IgD-negative memory B cell (primary cell): ENCODE measurements at regions not wholly inside any gene's neighbourhood (a gene's known extent, or its start where the extent isn't known, plus 50 kb on each side); places are given as distances from the start of the nearest gene placed in this dataset.

ENCODE experiments used
- H3K27ac Mint-ChIP-seq, 3 donors: one replicate each; pipeline ENCODE4 v1.8.0; 2020 to 2022; ENCODE audit warnings: mild to moderate bottlenecking in 3 of 3, mixed read lengths in 3 of 3, moderate library complexity in 1 of 3
- H3K27me3 Mint-ChIP-seq: one replicate; pipeline ENCODE4 v1.8.0; 2021; ENCODE audit warnings: mixed read lengths
- H3K36me3 Mint-ChIP-seq: one replicate; pipeline ENCODE4 v1.8.0; 2020; ENCODE audit warnings: mild to moderate bottlenecking, mixed read lengths
- H3K4me1 Mint-ChIP-seq, 3 donors: one replicate each; pipeline ENCODE4 v1.8.0; 2020 to 2022; ENCODE audit warnings: mixed read lengths in 3 of 3, mild to moderate bottlenecking in 1 of 3
- H3K4me3 Mint-ChIP-seq, 4 donors: one replicate each; pipeline ENCODE4 v1.8.0; 2020 to 2022; ENCODE audit warnings: mild to moderate bottlenecking in 4 of 4, mixed read lengths in 4 of 4, moderate library complexity in 3 of 4
- H3K9me3 Mint-ChIP-seq, 3 donors: one replicate each; pipeline ENCODE4 v1.8.0; 2020 to 2021; ENCODE audit warnings: mixed read lengths in 3 of 3, mild to moderate bottlenecking in 1 of 3

DNA sequence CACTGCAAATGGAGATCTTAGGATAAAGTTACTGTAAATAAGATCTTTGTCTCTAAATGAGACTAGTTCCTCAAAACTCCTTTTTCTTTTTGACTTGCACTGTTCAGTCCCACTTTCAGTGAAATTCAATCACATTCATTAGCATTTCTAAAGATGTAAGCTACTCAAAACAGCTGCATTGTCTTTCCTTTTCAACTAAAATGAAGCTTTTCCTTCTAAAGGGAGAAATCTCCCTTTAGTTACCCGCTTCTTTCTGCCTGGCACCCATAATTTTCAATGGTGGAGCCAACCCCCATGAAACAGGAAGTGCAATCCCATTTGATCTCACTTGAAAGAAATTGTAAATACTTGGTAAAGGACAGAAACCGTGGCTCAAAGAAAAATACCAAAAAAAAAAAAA lies 387.4 kb upstream of the PKN2 start:
- no peaks in the 10 kb centered on the region for H3K9me3 Mint-ChIP-seq
- H3K4me3 Mint-ChIP-seq = no peak overlapping the region
- H3K36me3 Mint-ChIP-seq = no peaks in the 10 kb centered on the region
- no peak overlapping the region for H3K27ac Mint-ChIP-seq
- no peaks in the 10 kb centered on the region for H3K27me3 Mint-ChIP-seq
- H3K4me1 Mint-ChIP-seq = peaks cover 0 to 2% (median 0%) of the 10 kb centered on the region in 3 donors

DNA sequence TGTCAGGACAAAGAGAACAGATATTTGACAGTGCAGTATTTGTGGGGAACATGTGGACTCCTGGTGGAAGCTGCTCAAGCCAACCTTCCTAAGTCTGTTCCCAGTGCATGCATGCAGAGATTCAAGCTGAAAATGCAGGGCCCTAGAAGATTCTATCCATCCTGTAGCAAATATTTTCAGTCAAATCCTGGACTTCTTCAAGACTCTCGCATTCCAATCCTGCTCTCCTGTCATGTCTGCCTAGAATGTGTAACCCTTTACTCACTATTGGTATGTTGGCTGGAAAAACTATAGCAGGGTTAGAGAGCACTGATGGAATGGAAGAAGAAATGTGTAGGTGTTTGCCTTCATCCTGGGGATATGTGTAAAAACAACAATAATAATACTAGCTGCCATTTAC lies 385.6 kb upstream of the PKN2 start:
- no peaks in the 10 kb centered on the region for H3K9me3 Mint-ChIP-seq
- no peak overlapping the region for H3K27ac Mint-ChIP-seq
- H3K4me1 Mint-ChIP-seq = peaks cover 0 to 2% (median 0%) of the 10 kb centered on the region in 3 donors
- no peaks in the 10 kb centered on the region for H3K27me3 Mint-ChIP-seq
- H3K36me3 Mint-ChIP-seq = no peaks in the 10 kb centered on the region
- no peak overlapping the region for H3K4me3 Mint-ChIP-seq

DNA sequence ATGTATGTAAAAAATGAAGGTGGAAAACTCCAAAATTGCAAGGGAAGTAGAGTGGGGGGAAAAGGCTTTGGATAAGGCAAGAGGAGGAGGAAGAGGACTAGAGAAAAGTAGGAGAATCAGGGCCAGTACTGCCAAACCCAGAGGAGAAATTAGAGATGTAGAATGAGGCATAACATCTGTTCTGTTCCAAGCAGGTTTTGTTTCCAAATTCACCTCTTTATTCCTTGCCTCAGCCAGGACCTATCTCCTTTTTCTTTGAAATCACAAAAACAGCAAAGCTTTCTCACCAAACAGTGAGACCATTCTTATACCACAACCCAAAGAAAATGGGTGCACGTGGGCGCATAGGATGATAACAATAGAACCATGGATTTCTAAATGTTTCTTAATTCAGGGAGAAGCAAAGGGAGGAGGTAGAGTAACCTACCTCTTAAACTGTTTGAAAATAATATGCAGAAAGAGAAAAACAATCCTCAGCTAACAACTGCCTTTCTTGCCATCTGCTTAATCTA lies 383.3 kb upstream of the PKN2 start:
- Mint-ChIP-seq H3K36me3 (no peaks in the 10 kb centered on the region), H3K9me3 (no peaks in the 10 kb centered on the region), H3K4me3 (no peak overlapping the region), H3K27me3 (no peaks in the 10 kb centered on the region), H3K4me1 (peaks cover 0 to 2% (median 0%) of the 10 kb centered on the region in 3 donors), H3K27ac (no peak overlapping the region)

DNA sequence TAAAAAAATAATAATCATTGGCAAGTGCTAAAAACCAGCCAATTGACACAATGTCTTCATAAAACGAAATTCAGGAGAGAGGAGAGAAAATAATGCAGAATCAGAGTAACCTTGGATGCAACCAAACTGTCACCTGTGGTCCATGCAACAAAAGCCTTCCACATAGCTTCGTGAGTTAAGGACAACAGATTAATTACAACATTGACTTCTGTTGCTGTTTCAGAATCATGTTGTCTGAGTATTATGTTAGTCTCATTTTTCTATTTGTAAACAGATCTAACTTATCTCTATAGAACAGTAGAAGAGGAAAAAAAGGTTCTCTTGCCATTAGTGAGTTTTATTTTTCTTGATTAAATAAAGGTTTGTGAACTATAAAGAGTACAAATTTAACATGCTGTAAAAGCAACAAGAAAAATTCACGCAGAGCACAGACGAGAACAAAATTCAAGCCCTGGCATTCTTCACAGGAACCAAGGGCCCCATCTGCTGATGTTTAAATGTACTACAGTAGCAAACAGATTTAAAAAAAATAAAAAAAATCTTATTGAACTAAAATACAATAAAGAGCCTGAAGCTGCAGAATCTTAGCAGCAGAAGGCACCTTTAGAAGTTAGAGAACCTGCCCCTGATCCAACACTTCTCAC lies 381.1 kb upstream of the PKN2 start:
- no peaks in the 10 kb centered on the region for H3K4me1 Mint-ChIP-seq
- no peaks in the 10 kb centered on the region for H3K36me3 Mint-ChIP-seq
- H3K27me3 Mint-ChIP-seq = peaks cover 3% of the 10 kb centered on the region
- no peak overlapping the region for H3K27ac Mint-ChIP-seq
- no peak overlapping the region for H3K4me3 Mint-ChIP-seq
- no peaks in the 10 kb centered on the region for H3K9me3 Mint-ChIP-seq

DNA sequence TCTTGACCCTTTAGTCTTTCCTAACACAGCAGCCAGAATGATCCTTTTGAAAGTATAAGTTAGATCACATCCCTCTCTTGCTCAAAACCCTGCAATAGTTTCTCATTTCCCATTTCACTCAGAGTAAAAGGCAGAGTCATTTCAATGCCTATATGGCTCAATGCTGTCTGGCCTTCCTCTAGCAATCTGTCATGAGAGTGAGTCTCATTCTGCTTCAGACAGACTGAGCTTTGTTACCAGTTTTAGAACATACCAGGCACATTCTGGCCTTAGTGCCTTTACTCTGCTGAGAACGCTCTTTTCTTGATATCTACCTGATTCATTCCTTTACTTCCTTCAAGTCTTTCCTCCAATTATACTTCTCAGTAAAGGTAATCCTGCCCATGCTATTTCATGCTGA lies 372.8 kb upstream of the PKN2 start:
- Mint-ChIP-seq H3K4me1 (no peaks in the 10 kb centered on the region), H3K27me3 (peaks cover 7% of the 10 kb centered on the region), H3K4me3 (no peak overlapping the region), H3K36me3 (no peaks in the 10 kb centered on the region), H3K9me3 (peaks cover 0 to 2% (median 2%) of the 10 kb centered on the region in 3 donors), H3K27ac (no peak overlapping the region)

DNA sequence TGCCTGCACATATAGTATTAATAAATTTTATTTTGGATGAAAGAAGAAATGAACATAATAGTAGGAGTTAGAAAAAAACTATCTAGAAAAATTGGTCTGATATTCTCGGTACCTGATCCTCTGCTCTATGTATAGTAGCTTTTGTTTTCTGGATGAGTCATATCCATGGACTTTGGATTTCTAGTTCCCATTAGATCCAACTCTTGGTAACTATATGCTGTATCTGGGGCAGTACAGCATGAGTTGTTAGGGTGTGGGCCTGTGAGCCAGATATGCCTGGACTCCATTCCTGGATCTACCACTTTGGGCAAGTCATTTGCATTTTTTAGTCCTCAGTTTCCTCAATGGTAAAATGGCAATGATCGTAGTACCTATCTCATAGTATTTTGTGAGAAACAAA lies 372.2 kb upstream of the PKN2 start:
- H3K9me3 Mint-ChIP-seq = peaks cover 0 to 2% (median 2%) of the 10 kb centered on the region in 3 donors
- H3K4me3 Mint-ChIP-seq = no peak overlapping the region
- peaks cover 6% of the 10 kb centered on the region for H3K27me3 Mint-ChIP-seq
- H3K4me1 Mint-ChIP-seq = no peaks in the 10 kb centered on the region
- no peaks in the 10 kb centered on the region for H3K36me3 Mint-ChIP-seq
- H3K27ac Mint-ChIP-seq = no peak overlapping the region

DNA sequence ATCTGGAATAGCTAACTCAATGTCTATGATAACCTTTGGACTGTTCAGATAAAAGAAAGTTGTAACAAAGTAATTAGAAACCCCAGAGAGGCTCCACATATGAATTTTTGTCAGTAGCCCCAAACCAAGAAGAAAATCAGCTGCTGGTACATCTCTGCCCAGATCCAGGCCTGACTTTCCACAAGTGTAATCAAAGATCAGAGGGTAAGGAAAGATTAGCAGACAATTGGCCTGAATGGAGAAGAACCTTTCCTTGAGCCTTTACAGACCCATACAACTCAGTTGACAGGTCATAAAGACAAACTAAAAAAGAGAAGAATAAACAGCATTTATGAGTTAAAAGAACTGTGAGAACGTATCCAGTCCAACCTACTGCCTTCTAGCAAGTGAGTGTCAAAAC lies 366.7 kb upstream of the PKN2 start:
- Mint-ChIP-seq H3K4me3 (no peak overlapping the region), H3K27me3 (peaks cover 9% of the 10 kb centered on the region), H3K36me3 (no peaks in the 10 kb centered on the region), H3K27ac (no peak overlapping the region), H3K9me3 (no peaks in the 10 kb centered on the region), H3K4me1 (no peaks in the 10 kb centered on the region)

DNA sequence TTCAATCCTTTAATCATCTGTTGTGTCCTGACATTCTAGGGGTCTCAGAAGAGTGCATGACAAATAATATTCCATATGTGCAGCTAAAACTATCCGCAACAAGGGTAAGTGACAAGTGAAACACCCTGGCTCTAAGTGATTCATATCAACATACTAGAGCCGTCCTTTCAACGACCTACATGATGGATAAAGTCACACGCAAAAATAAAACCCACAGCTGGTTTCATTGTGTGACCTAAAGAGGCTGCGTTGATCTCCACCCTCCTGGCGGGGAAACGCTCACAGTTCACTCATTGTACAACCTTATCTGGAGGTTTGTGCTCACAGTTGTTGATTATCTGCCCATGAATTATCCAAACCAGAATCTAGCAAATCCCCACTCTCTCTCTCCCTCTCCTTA lies 365.3 kb upstream of the PKN2 start:
- Mint-ChIP-seq H3K27ac (no peak overlapping the region), H3K27me3 (peaks cover 11% of the 10 kb centered on the region), H3K4me3 (no peak overlapping the region), H3K36me3 (no peaks in the 10 kb centered on the region), H3K9me3 (peaks cover 0 to 2% (median 0%) of the 10 kb centered on the region in 3 donors), H3K4me1 (no peaks in the 10 kb centered on the region)

DNA sequence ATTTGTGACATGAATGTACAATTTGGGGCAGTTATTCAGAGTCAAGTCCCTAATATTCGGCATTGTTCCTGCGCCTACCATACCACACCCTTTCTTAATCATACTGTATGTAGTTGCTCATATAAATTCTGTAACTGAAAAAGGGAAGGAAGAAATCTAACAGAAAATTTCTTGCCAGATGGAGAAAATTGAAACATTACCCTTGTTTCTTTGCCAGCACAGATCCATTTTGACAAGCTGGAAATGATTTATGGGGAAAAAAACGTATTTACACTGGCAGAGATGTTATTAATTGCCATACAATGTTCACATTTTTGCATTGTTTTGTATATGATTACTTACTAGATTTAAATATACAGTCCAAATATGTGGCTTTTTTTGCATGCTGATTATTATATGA lies 363.8 kb upstream of the PKN2 start:
- peaks cover 0 to 2% (median 0%) of the 10 kb centered on the region in 3 donors for H3K9me3 Mint-ChIP-seq
- no peak overlapping the region for H3K27ac Mint-ChIP-seq
- H3K27me3 Mint-ChIP-seq = peaks cover 5% of the 10 kb centered on the region
- H3K36me3 Mint-ChIP-seq = no peaks in the 10 kb centered on the region
- no peaks in the 10 kb centered on the region for H3K4me1 Mint-ChIP-seq
- no peak overlapping the region for H3K4me3 Mint-ChIP-seq

DNA sequence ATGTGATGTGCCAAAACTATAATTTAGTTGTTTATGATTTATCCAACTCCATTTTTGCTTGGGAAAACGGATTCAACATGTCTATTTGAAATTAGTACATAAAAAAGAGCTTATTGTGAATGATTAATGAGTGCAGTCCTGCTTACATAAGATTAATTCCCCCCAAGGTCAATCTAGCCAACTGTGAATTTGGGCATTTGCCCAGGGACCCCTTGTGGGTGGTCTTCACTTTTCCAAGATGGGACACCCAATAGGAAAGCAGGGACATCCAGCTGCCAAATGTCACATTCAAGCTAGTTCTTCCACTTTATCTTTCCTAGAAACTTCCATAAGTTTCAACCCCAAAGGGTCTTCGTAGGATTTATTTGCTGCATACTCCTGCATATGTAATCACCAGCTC lies 362.4 kb upstream of the PKN2 start:
- no peak overlapping the region for H3K27ac Mint-ChIP-seq
- peaks cover 0 to 2% (median 0%) of the 10 kb centered on the region in 3 donors for H3K9me3 Mint-ChIP-seq
- H3K36me3 Mint-ChIP-seq = no peaks in the 10 kb centered on the region
- H3K4me1 Mint-ChIP-seq = no peaks in the 10 kb centered on the region
- H3K4me3 Mint-ChIP-seq = no peak overlapping the region
- H3K27me3 Mint-ChIP-seq = peaks cover 5% of the 10 kb centered on the region

DNA sequence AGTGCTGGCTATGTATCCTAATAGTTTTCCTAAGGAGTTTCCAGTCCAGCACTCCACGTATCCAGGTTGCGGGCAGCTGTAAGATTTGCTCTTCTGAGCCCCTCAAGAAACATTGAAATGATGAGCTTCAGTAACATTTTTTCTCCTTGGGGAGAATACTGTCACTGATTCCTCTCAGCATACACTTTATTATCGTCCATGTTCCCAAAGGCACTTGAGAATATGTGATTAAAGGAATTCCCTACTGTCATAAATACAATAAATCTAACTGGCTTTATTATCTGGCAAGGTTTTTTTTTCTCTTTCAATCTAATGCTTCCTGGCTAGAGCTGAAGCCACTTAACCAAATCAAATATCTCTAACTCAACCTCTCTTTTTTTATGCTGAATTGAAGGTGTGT lies 359.2 kb upstream of the PKN2 start:
- peak overlapping the region in 1 of 3 donors; percentile 54 for H3K27ac Mint-ChIP-seq
- peaks cover 4% of the 10 kb centered on the region for H3K27me3 Mint-ChIP-seq
- H3K9me3 Mint-ChIP-seq = peaks cover 0 to 2% (median 0%) of the 10 kb centered on the region in 3 donors
- no peaks in the 10 kb centered on the region for H3K4me1 Mint-ChIP-seq
- no peak overlapping the region for H3K4me3 Mint-ChIP-seq
- peaks cover 1% of the 10 kb centered on the region for H3K36me3 Mint-ChIP-seq

DNA sequence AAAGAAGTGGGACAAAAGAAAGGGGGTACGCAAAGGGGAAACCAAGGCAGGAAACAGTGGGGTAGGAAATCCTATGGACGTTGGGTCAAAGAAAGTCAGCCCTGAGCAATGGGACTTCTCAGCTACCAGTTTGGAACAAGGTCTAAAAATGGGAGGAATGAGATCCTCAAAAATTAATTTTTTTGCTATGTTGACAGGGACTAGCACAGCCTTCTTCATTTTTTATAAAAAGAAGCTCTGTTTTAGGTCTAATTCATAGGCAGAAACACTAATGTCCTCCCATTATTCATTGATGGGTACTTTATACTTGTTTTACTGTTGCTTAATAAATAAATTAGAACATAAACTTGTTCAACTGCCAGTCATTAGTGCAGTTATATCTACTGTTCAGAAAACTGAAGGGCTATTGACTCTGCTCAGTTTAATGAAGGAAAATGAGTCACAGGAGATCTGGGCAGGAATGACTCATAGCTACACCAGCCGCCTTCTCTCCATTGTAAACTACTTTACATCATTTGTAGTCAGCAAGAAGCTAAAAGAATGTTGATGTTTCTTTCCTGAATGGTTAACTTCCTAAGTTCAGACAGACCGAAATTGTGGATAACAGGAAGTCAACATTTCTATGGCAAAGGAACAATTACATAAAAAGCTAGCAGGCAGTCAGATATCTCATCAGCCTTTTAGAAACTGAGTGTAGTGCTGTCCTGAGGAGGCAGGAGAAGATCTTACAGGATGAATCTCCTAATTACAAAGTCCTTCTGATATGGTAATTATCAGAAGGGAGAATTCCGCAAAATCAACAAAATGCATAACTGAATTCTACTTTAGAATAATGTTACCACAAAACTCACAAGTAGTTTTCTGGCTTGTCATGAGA lies 356.4 kb upstream of the PKN2 start:
- Mint-ChIP-seq H3K27me3 (peaks cover 2% of the 10 kb centered on the region), H3K9me3 (no peaks in the 10 kb centered on the region), H3K27ac (no peak overlapping the region), H3K4me3 (no peak overlapping the region), H3K36me3 (peaks cover 1% of the 10 kb centered on the region), H3K4me1 (no peaks in the 10 kb centered on the region)

DNA sequence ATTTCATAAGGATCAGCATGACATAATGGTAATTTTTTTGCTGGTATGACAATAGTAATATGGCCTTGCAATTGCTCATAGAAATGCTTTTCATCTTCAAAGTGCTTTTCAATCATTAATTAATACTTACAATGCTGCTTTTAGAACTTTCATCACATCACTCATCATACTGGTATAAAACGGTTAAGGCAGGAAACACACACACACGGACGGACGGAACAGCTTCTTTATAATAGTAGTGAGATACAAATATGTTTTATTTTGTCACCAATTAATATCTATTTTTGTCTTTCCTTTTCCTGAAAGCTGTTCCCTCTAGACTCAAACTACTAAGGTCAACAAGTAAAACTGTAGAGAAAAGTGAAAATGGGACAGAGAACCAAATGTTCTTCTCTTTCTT lies 353.9 kb upstream of the PKN2 start:
- Mint-ChIP-seq H3K4me3 (no peak overlapping the region), H3K36me3 (peaks cover 1% of the 10 kb centered on the region), H3K4me1 (no peaks in the 10 kb centered on the region), H3K27ac (no peak overlapping the region), H3K9me3 (no peaks in the 10 kb centered on the region), H3K27me3 (peaks cover 2% of the 10 kb centered on the region)

DNA sequence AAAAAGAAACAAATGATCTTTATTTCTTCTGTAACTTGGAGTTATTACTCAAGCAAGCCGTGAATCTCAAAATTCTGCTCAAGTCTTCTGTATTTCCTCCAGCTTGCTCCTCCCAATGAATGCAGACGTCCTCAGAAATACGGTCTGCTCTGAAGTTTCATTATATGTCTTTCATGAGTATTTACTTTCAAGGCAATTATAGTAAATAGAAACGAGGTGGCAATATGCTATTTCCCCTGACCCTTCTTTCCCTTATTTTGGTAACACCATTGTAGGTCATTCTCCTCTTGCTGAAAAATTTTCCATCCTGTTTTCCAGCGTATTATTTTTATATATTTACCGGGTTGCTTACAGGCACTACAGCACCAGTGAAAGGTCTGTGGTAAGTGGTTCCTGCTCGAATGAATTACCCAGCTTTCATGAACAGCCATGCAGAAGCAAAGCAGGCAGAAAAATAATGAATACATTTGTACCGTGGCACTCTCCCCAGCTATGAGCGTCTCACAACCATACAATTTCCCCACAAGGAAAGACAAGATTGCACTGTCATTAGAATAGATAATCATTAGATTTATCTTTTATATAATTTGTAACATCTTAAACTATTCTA lies 350.9 kb upstream of the PKN2 start:
- Mint-ChIP-seq H3K4me3 (no peak overlapping the region), H3K36me3 (peaks cover 2% of the 10 kb centered on the region), H3K27ac (no peak overlapping the region), H3K27me3 (peaks cover 2% of the 10 kb centered on the region), H3K9me3 (no peaks in the 10 kb centered on the region), H3K4me1 (no peaks in the 10 kb centered on the region)

DNA sequence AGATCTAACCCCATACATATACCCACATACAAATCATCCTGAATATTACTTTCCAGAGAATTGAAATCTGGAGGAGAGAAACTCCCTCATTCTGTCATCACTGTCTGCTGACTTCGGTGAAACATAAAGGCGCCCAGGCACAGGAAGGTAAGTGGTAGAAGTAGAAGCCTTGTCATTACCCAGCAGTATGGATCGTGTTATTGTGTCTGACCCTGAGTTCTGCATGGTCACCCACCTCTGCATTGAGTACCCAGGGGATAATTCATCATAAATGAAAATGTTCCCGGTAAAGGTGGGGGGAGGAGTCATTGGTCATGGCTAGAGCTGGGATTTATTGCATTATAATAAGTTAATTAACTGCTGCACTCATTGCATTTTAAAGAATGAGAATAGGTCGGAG lies 342.6 kb upstream of the PKN2 start:
- no peaks in the 10 kb centered on the region for H3K4me1 Mint-ChIP-seq
- H3K27ac Mint-ChIP-seq = no peak overlapping the region
- peak overlapping the region in 1 of 4 donors; percentile 54 for H3K4me3 Mint-ChIP-seq
- peaks cover 0 to 5% (median 0%) of the 10 kb centered on the region in 3 donors for H3K9me3 Mint-ChIP-seq
- H3K27me3 Mint-ChIP-seq = no peaks in the 10 kb centered on the region
- H3K36me3 Mint-ChIP-seq = peaks cover 3% of the 10 kb centered on the region
